Upper lobe of left lung (tissue), 4 donors: ENCODE measurements at regions not wholly inside any gene's neighbourhood (a gene's known extent, or its start where the extent isn't known, plus 50 kb on each side); places are given as distances from the start of the nearest gene placed in this dataset.

Experiments used
- POLR2AphosphoS5 ChIP-seq, 2 donors: sonication (generic); formaldehyde crosslinking; IDR thresholded peaks; one replicate each; pipeline ENCODE4 v1.5.1; 2017; ENCODE audit warnings: antibody characterized with exemption in 2 of 2
- TF ChIP-seq, protein P1 (sequence below), 6 experiments: fragments of 450-650 bp in 4 of 6; fragments of 200-600 bp in 2 of 6; sonication (generic) in 2 of 6; IDR thresholded peaks; one replicate each; pipeline ENCODE4 v1.5.1; 2016 to 2019; ENCODE audit warnings: antibody characterized with exemption in 6 of 6

DNA sequence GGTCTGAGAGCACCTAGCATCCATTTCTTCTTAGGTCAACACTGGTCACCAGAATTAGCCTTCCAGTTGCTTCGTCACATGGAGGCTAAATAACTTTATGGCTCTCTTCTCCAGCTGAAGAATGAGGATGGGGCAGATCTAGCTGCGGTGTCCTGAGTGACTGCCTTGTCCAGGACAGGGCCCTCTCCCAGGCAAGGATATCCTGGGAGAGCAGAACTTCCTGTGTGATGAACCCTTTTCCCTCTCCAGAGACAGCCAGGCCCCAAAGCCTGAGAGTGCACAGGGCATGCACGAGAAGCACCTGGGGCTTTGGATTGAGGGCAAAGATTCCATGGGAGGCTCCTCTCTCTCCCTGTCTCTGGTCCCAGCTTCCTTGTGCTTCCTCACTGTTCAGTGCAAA, 108.2 kb upstream of the MAMLD1 start:
- TF ChIP-seq, protein P1, sequence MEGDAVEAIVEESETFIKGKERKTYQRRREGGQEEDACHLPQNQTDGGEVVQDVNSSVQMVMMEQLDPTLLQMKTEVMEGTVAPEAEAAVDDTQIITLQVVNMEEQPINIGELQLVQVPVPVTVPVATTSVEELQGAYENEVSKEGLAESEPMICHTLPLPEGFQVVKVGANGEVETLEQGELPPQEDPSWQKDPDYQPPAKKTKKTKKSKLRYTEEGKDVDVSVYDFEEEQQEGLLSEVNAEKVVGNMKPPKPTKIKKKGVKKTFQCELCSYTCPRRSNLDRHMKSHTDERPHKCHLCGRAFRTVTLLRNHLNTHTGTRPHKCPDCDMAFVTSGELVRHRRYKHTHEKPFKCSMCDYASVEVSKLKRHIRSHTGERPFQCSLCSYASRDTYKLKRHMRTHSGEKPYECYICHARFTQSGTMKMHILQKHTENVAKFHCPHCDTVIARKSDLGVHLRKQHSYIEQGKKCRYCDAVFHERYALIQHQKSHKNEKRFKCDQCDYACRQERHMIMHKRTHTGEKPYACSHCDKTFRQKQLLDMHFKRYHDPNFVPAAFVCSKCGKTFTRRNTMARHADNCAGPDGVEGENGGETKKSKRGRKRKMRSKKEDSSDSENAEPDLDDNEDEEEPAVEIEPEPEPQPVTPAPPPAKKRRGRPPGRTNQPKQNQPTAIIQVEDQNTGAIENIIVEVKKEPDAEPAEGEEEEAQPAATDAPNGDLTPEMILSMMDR (IDR thresholded peaks at IDR 0.05), result no peak
- TF ChIP-seq POLR2AphosphoS5 (IDR thresholded peaks at IDR 0.05), result no peak
